Lower leg skin (tissue), 4 donors: ENCODE measurements at regions not wholly inside any gene's neighbourhood (a gene's known extent, or its start where the extent isn't known, plus 50 kb on each side); places are given as distances from the start of the nearest gene placed in this dataset.

Experiments
- DNase-seq, 2 donors: peaks; one replicate each; pipeline ENCODE4 v3.0.0-alpha.2; 2019; ENCODE audit warnings: low spot score in 2 of 2
- H3K4me3 ChIP-seq: fragments of 200-600 bp; sonication (generic); 2 replicates; pipeline ENCODE4 v1.5.1; 2017; ENCODE audit warnings: mild to moderate bottlenecking, low read depth; ENCODE audit not compliant: poor library complexity, severe bottlenecking
- POLR2A ChIP-seq, 2 donors: fragments of 450-650 bp; IDR thresholded peaks; one replicate each; pipeline ENCODE4 v1.6.1; 2016 to 2017; ENCODE audit warnings: antibody characterized with exemption in 2 of 2, mild to moderate bottlenecking in 1 of 2, moderate library complexity in 1 of 2
- WGBS, 2 donors: methylation state at CpG; one replicate each; pipeline ENCODE4 v1.1.5; 2018; 5-methylcytosine and 5-hydroxymethylcytosine counted together
- intact Hi-C: fragments of 100-400 bp; cut with DNase I; formaldehyde crosslinking; loops from one replicate; pipeline ENCODE4 v1.15.0; 2023; ENCODE audit warnings: low total_unique reads
- TF ChIP-seq, protein P1 (sequence below), 3 donors: fragments of 450-650 bp; IDR thresholded peaks; one replicate each; pipeline ENCODE4 v1.5.1; 2016; ENCODE audit warnings: antibody characterized with exemption in 3 of 3, mild to moderate bottlenecking in 3 of 3, moderate library complexity in 2 of 3

DNA sequence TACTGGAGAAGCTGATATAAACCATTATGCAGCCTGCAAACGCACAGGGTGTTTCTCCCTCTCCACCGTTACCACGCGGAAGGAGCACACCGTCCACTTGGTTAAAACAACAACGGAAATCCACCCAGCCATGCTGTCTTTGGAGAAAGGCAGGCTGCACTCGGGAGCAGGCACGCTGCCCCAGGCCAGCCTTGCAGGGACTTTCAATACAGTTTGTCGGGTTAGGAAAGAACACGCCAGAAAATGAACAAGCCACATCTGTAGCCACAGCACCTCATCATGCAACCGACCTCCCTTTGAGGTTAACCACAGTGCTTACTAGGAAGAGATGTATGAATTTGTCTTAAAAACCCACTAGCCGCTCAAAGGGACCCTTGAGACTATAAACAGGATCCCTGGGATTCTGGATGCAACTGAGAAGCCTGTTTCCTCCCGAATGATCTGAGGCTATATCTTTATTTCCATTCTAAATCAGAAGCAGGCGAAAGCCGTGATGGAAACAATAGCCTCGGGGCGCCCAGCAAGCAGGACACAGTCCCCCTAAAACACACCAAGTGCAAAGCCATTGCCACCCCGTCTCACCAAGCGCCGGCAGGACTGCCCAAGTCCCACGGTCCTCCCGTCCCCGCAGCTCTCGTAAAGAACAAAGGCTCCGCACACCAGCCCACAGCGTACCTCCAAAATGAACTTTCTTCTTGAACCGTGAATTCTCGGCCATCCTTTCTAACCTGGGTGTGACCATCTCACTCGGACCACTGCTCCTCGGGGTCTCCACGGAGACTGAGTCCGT is 318.9 kb downstream of the CTTN start:
- TF ChIP-seq, protein P1, sequence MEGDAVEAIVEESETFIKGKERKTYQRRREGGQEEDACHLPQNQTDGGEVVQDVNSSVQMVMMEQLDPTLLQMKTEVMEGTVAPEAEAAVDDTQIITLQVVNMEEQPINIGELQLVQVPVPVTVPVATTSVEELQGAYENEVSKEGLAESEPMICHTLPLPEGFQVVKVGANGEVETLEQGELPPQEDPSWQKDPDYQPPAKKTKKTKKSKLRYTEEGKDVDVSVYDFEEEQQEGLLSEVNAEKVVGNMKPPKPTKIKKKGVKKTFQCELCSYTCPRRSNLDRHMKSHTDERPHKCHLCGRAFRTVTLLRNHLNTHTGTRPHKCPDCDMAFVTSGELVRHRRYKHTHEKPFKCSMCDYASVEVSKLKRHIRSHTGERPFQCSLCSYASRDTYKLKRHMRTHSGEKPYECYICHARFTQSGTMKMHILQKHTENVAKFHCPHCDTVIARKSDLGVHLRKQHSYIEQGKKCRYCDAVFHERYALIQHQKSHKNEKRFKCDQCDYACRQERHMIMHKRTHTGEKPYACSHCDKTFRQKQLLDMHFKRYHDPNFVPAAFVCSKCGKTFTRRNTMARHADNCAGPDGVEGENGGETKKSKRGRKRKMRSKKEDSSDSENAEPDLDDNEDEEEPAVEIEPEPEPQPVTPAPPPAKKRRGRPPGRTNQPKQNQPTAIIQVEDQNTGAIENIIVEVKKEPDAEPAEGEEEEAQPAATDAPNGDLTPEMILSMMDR (IDR thresholded peaks at IDR 0.05) = no peak
- TF ChIP-seq POLR2A (IDR thresholded peaks at IDR 0.05) = no peak
- no peak overlapping the region for H3K4me3 ChIP-seq
- no peak for DNase-seq
- intact Hi-C loops = no loop called here
- 76 to 77% methylated on average over 32 of the region's 32 CpGs for WGBS, 2 donors

DNA sequence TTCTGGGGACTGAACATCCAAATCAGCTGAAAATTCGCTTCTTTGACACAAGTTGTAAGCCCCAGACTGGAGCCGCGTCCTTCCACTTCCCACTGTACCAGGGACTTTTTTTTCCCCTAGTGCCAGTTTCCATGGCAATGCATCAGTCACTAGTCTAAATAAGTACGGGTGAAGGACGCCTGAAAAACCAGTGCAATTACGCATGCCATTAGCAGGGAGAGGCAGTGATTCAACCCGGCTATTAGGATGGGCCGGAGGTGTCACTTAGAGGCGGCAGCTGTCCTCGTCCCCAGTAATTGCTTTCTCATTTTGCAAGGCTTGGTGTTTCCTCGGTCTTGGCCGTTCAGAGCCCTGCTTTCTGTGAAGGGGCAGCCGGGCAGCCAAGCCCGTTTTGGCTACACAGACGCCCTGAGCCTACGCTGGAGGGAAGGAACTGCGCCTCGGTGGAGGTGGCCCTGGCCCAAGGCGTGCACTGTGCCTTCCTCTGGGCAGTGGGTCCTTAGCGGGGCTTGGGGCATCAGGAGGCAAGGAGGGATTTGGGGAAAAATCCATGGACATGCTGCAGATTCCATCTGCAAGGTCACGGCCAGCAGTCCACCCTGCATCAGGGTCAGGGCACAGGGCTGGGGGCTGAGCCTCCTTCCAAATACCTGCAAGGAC is 319.7 kb downstream of the CTTN start:
- no peak for DNase-seq
- H3K4me3 ChIP-seq = no peak overlapping the region
- TF ChIP-seq, protein P1 (IDR thresholded peaks at IDR 0.05) = no peak
- TF ChIP-seq POLR2A (IDR thresholded peaks at IDR 0.05) = no peak
- 61% methylated on average over 21 of the region's 21 CpGs for WGBS, 2 donors
- intact Hi-C loops = no loop called here

DNA sequence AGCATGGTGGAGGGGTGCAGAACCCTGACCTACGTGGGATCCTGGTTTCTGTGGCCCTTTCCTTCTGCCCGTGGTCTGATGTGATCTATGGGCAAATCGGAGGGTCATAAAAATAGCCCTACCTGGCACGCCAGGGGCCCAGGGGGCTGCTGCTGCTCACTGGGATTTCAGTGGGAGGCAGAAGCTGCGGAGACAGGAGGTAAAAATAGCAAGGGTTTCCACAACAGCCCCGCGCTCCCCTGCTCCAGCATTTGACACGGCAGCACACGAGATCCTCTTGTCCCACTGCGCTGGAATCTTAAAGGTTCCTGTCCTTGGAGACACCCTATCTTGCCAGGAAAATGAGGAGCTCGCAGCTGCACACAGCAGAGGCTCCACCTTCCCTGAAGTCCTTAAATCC is 321.2 kb downstream of the CTTN start:
- intact Hi-C loops = no loop called here
- WGBS, 2 donors = 85 to 86% methylated on average over 11 of the region's 11 CpGs
- H3K4me3 ChIP-seq = no peak overlapping the region
- TF ChIP-seq, protein P1 (IDR thresholded peaks at IDR 0.05) = no peak
- no peak for TF ChIP-seq POLR2A (IDR thresholded peaks at IDR 0.05)
- DNase-seq = no peak

DNA sequence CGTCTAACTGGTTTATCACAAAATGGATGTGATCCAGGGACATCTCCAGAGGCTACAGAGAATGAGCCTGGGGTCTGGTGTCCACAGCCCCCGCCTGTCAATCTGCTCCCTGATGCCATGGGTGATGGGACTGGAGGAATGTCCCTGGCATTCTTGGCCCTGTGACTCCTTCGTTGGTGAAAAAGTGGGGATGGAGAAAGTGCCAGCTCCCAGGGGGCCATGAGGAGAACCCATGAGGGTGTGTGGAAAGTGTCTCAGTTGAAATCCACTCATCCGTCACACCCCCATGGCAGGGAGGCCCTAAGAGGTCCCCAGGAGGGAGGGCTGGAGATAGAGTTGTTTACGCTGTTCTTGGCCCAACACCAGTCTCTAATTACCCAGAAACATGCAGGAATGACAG is 322.0 kb downstream of the CTTN start:
- WGBS, 2 donors = 77 to 90% methylated on average over 5 of the region's 5 CpGs
- no peak overlapping the region for H3K4me3 ChIP-seq
- DNase-seq = no peak
- TF ChIP-seq POLR2A (IDR thresholded peaks at IDR 0.05) = no peak
- TF ChIP-seq, protein P1 (IDR thresholded peaks at IDR 0.05) = no peak
- intact Hi-C loops = no loop called here

DNA sequence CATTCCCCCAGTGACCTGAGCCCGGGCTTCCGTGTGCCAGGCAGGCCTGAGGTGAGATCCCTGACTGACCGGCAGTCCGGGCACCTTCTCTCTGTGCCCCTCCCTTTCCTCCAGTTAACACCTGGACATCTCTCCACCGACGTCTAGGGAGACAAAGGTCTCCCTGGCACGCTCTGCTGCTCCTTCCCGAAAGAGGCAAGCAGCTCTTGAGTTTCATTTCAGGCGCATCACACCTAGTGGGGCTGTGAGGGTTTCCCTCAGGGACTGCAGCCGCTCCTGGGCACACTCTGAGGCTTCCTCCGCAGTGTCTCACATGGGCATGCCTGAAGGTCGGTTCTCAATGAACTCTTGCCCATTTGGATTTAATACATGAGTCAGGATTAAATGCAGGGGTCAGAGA is 322.7 kb downstream of the CTTN start:
- 83 to 94% methylated on average over 12 of the region's 12 CpGs for WGBS, 2 donors
- no peak for DNase-seq
- intact Hi-C loops = no loop called here
- H3K4me3 ChIP-seq = no peak overlapping the region
- TF ChIP-seq POLR2A (IDR thresholded peaks at IDR 0.05) = no peak
- TF ChIP-seq, protein P1 (IDR thresholded peaks at IDR 0.05) = no peak
